IPS-20b (cell line): ENCODE measurements at regions not wholly inside any gene's neighbourhood (a gene's known extent, or its start where the extent isn't known, plus 50 kb on each side); places are given as distances from the start of the nearest gene placed in this dataset.
"Not testable (repeated sequence)": the region's sequence is repeated elsewhere in the genome, so short reads cannot be mapped to it uniquely, and the experiment has no call there.

Experiments used
- H3K27ac ChIP-seq: one replicate; pipeline ENCODE4 v1.5.1; 2013; ENCODE audit warnings: low read length
- H3K27me3 ChIP-seq: 2 replicates; pipeline ENCODE4 v1.6.1; 2013; ENCODE audit warnings: mild to moderate bottlenecking, low read length, inconsistent platforms; ENCODE audit not compliant: insufficient read depth
- H3K36me3 ChIP-seq: 2 replicates; pipeline ENCODE4 v1.6.1; 2013; ENCODE audit warnings: low read depth, mild to moderate bottlenecking, inconsistent platforms, low read length, moderate library complexity; ENCODE audit not compliant: insufficient read depth
- H3K4me1 ChIP-seq: 2 replicates; pipeline ENCODE4 v1.6.1; 2013; ENCODE audit warnings: mild to moderate bottlenecking, control low read depth, inconsistent platforms, low read length, moderate library complexity; ENCODE audit not compliant: insufficient read depth
- H3K4me3 ChIP-seq: 2 replicates; pipeline ENCODE4 v1.5.1; 2013; ENCODE audit warnings: mild to moderate bottlenecking, low read length, inconsistent platforms
- H3K9ac ChIP-seq: 2 replicates; pipeline ENCODE4 v1.6.1; 2013; ENCODE audit warnings: low read depth, mild to moderate bottlenecking, inconsistent platforms, low read length, moderate library complexity
- H3K9me3 ChIP-seq: 2 replicates; pipeline ENCODE4 v1.6.1; 2013; ENCODE audit warnings: mild to moderate bottlenecking, low read depth, low read length, inconsistent platforms; ENCODE audit not compliant: insufficient read depth

GRCh38 chr5:38783011-38783561 lies 62.7 kb upstream of the OSMR start:
- Histone ChIP-seq H3K9ac (no peak overlapping the region), H3K4me3 (no peak overlapping the region), H3K4me1 (no peaks in the 10 kb centered on the region), H3K9me3 (no peaks in the 10 kb centered on the region), H3K36me3 (no peaks in the 10 kb centered on the region), H3K27me3 (no peaks in the 10 kb centered on the region), H3K27ac (no peak overlapping the region)

DNA sequence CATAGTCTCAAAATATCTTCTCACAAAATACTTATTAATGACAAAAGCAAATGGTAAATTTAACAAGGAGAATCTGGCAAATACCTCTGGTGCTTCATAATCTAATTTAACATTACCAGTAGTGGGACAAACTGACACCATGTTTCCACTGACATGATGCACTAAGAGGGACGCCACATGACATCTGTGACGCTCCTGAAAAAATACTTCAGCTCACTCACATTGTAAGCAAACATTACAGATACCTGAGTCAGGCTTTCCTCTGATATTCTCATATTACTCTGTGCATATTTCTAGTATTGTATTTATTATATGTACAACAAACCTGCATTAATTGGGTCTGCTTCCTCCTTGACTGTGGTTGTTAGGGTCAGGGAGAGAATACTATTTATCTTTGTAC lies 56.7 kb upstream of the OSMR start:
- Histone ChIP-seq H3K4me1 (no peaks in the 10 kb centered on the region), H3K4me3 (no peak overlapping the region), H3K9me3 (no peaks in the 10 kb centered on the region), H3K36me3 (no peaks in the 10 kb centered on the region), H3K27ac (no peak overlapping the region), H3K27me3 (no peaks in the 10 kb centered on the region), H3K9ac (no peak overlapping the region)

- no peaks in the 10 kb centered on the region for H3K27me3 ChIP-seq
- no peak overlapping the region for H3K4me3 ChIP-seq
- no peaks in the 10 kb centered on the region for H3K4me1 ChIP-seq
- H3K27ac ChIP-seq, result no peak overlapping the region
- H3K9me3 ChIP-seq, result no peaks in the 10 kb centered on the region
- no peak overlapping the region for H3K9ac ChIP-seq
- H3K36me3 ChIP-seq, result no peaks in the 10 kb centered on the region
Measured at GRCh38 chr5:38789777-38790176, 56.0 kb upstream of the OSMR start.

GRCh38 chr5:38790268-38790667 lies 55.5 kb upstream of the OSMR start:
- no peak overlapping the region for H3K27ac ChIP-seq
- no peaks in the 10 kb centered on the region for H3K9me3 ChIP-seq
- H3K27me3 ChIP-seq, result no peaks in the 10 kb centered on the region
- no peaks in the 10 kb centered on the region for H3K36me3 ChIP-seq
- H3K9ac ChIP-seq, result no peak overlapping the region
- no peaks in the 10 kb centered on the region for H3K4me1 ChIP-seq
- no peak overlapping the region for H3K4me3 ChIP-seq

DNA sequence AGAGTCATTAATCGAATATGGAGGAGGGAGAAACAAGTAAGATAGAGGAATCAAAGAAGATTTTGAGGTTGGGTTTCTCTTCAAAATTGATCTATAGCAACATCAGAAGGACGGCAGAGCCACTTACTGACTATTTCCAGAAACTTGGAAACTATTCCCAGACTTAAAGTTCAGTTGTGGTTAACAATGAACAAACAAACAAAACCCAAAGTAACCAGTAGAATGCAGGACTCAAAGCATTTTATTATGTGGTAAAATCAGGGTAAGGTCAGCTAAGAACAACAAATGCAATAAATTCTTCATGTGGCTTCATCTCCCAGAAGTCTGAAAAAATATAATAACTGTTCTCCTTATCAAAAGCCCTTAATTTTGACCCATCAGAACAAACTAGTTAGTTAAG lies 54.9 kb upstream of the OSMR start:
- Histone ChIP-seq H3K27ac (no peak overlapping the region), H3K4me1 (no peaks in the 10 kb centered on the region), H3K27me3 (no peaks in the 10 kb centered on the region), H3K4me3 (no peak overlapping the region), H3K36me3 (no peaks in the 10 kb centered on the region), H3K9ac (no peak overlapping the region), H3K9me3 (no peaks in the 10 kb centered on the region)

DNA sequence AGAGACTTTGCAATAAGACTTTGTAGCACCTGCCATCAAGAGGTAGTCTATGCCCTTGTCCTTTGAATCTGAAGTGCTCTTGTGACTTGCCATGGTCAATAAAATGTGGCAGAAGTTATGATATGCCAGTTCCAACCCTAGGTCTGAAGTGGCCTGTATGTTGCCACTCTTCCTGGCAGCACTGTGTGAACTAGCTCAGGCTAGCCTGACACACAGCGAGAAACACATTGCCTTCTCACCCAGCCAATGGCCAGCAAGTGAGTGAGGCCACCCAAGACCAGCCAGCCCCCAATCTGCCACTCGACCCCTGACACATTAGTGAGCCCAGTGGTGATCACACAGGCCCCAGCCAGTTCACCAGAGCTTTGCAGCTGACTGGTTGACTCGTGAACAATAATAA lies 52.7 kb upstream of the OSMR start:
- Histone ChIP-seq H3K9ac (no peak overlapping the region), H3K36me3 (no peaks in the 10 kb centered on the region), H3K27me3 (no peaks in the 10 kb centered on the region), H3K9me3 (no peaks in the 10 kb centered on the region), H3K27ac (no peak overlapping the region), H3K4me3 (no peak overlapping the region), H3K4me1 (no peaks in the 10 kb centered on the region)

DNA sequence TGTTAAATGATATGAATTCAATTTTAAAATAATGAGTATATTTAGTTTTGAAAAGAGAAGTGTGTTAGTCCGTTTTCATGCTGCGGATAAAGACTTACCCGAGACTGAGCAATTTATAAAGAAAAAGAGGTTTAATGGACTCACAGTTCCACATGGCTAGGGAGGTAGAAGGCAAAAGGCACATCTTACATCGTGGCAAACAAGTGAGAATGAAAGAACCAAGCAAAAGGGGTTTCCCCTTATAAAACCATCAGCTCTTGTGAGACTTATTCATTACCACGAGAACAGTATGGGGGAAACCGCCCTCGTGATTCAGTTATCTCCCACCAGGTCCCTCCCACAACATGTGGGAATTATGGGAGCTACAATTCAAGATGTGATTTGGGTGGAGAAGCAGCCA lies 51.8 kb upstream of the OSMR start:
- H3K36me3 ChIP-seq, H3K4me3 ChIP-seq: not testable (repeated sequence)

DNA sequence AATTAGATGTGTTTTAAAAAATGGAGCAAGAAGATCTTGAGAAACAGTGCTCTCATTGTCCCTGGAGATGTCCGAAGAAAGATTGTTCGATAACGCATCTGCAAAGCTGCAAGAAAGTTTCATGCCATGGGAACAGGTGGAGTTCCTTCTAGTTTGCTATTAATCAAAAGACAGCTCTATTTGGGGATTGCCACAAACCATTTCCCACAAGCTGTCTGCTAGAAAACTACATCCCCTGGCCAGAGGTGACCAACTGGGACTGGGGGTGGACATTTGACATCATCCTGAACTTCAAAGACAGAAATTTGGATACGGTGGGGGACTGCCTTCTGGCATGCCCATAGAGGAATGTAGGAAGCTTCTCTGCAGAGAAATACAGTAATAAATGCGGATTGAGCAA lies 50.8 kb upstream of the OSMR start:
- no peaks in the 10 kb centered on the region for H3K9me3 ChIP-seq
- H3K27me3 ChIP-seq, result no peaks in the 10 kb centered on the region
- no peaks in the 10 kb centered on the region for H3K36me3 ChIP-seq
- H3K27ac ChIP-seq, result no peak overlapping the region
- H3K9ac ChIP-seq, result no peak overlapping the region
- no peak overlapping the region for H3K4me3 ChIP-seq
- no peaks in the 10 kb centered on the region for H3K4me1 ChIP-seq

More for the DNA sequence above, 51.8 kb upstream of the OSMR start:
- not testable (repeated sequence) for H3K27ac ChIP-seq, H3K9me3 ChIP-seq, H3K4me1 ChIP-seq, H3K9ac ChIP-seq, H3K27me3 ChIP-seq

DNA sequence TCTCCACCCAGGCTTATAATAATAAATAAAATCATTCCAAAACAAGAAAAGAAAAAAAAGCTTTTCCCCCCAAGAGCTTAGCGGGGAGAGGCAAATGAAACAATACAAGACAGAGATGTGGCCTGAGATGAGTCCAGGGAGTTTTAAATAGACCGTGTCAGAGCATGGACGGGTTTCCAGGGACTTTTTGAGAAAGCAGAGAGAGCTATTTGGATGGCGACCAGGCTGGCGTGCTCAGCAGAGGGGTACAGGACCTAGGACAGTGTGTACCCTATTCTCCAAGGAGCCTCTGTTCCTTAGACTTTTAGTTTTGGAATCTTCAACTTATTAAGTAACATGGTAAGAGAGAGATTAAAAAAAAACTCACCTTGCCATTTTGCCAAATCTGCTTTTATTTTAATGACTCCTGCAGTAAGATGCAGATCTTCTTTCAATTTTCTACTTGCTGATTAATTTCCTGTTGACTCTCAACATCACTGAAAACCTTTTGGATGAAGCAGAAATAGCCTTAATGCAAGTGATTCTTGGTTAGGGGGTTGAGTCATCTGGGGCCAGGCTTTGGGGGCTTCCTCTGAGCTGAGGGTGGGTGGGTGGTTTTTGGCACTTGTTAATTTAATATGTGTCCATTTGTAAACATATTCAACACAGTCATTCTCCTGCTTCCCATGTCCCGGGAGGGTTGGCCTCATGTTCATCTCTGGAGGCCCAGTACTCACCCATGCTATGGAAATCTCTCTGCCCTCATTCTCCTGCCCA lies 49.6 kb upstream of the OSMR start:
- Histone ChIP-seq H3K27me3 (no peaks in the 10 kb centered on the region), H3K36me3 (no peaks in the 10 kb centered on the region), H3K4me1 (no peaks in the 10 kb centered on the region), H3K27ac (no peak overlapping the region), H3K4me3 (no peak overlapping the region), H3K9ac (no peak overlapping the region), H3K9me3 (no peaks in the 10 kb centered on the region)
